ENCODE measurements at regions not wholly inside any gene's neighbourhood (a gene's known extent, or its start where the extent isn't known, plus 50 kb on each side); places are given as distances from the start of the nearest gene placed in this dataset.
"Not testable (repeated sequence)": the region's sequence is repeated elsewhere in the genome, so short reads cannot be mapped to it uniquely, and the experiment has no call there.

- DNase-seq, result no peak
Measured at GRCh38 chr7:45407730-45408408, 166.3 kb upstream of the ADCY1 start.

DNA sequence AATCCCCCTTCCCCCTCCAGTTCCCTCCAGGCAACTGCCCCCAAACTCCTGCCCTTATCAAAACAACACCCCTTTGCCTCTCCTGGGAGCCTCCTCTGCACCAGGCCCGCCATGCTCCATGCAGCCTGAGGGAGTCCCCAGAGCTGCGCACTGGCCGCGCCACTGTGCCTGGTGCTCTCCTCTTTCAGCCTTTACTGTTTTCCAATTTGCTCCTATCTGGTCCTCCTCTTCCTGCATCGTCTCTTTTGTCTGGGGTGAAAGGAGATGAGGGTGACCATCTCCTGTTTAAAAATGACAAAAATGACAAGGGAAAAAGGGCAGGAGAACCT lies 165.8 kb upstream of the ADCY1 start:
- no peak for DNase-seq

DNA sequence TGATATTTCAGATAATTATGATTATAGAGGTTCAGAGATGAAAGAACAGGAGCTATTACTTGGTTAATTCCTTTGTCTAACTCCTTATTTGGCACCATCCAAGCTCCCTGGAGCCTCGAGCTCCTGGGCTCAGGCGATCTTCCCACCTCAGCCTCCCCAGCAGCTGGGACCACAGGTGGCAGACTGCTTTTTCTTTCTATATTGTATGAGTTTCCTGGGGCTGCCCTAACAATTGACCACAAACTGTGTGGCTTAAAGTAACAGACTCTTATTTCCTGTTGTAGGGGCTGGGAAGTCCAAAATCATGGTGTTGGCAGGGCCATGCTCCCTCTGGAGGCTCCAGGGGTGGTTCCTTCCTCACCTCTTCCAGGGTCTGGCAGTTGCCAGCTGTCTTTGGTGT lies 163.3 kb upstream of the ADCY1 start:
- DNase-seq, result no peak

GRCh38 chr7:45413419-45413818 lies 160.7 kb upstream of the ADCY1 start:
- DNase-seq, result no peak

GRCh38 chr7:45414226-45414625 lies 159.9 kb upstream of the ADCY1 start:
- no peak for DNase-seq

- DNase-seq, result no peak
Measured at GRCh38 chr7:45415265-45415664, 158.9 kb upstream of the ADCY1 start.

DNA sequence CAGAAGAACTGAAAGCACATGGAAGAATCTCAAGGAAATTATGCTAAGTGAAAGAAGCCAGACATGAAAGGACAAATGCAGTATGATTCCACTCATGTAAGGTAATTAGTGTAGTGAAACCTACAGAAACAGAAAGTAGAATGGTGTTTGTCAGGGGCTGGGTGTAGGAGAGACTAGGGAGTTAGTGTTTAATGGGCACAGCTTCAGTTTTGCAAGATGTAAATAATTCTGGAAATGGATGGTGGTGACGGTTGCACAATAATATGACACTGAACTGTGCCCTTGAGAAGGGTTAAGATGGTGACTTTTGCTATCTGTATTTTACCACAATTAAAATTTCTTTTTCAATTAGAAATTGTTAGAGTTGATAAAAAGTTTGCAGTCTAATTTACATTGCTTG lies 157.3 kb upstream of the ADCY1 start:
- DNase-seq, result no peak

- no peak for DNase-seq
Measured at GRCh38 chr7:45417268-45417667, 156.9 kb upstream of the ADCY1 start.

- no peak for DNase-seq
Measured at GRCh38 chr7:45417735-45418134, 156.4 kb upstream of the ADCY1 start.

- no peak for DNase-seq
Measured at GRCh38 chr7:45420843-45421495, 153.2 kb upstream of the ADCY1 start.

- DNase-seq, result no peak
Measured at GRCh38 chr7:45421806-45422205, 152.4 kb upstream of the ADCY1 start.

- no peak for DNase-seq
Measured at GRCh38 chr7:45430397-45430796, 143.8 kb upstream of the ADCY1 start.

DNA sequence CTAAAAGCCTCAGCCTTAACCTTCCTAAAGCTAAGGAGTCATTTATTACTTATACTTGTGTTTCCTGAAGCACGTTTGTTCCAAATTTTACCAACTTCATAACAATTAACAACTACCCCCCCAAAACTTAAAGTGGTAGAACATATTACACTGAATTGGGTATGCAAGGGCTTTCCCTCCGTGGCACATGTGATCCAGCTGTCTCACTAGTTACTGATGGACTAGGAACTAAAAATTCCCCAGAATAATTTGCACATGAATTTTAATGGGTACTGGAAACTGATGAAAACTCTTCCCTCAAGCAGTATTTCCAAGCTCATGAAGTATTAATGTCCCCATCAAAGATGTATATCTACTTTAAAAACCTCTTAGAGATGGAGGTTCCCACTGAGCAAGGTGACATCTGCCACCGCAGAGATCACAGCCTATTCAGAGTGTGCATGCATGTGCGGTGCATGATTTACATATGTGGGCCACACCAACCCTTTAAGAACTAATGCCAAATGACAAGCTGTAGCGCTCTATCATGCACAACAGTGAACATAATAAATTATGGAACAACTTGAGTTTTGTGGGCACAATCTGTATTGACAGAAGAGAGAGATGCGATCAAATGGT lies 139.9 kb upstream of the ADCY1 start:
- no peak for DNase-seq

DNA sequence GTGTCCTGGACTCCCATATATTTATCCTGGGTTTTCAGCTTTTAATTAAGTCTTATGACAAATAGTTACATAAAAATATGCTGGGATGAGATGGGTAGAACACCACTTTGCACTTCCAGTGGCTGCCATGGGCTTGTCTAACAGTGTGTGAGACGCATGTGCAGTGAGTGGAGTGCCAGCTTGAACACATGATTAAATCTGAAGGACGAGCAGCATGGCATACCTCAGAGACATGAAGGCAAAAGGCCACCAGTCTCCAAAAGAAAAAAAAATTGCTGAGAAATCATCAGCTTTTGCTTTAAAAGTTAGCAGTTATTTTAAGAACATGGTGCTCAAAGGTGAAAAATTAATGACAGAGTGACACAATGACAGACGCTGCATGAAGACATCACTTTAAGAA lies 139.0 kb upstream of the ADCY1 start:
- no peak for DNase-seq

DNA sequence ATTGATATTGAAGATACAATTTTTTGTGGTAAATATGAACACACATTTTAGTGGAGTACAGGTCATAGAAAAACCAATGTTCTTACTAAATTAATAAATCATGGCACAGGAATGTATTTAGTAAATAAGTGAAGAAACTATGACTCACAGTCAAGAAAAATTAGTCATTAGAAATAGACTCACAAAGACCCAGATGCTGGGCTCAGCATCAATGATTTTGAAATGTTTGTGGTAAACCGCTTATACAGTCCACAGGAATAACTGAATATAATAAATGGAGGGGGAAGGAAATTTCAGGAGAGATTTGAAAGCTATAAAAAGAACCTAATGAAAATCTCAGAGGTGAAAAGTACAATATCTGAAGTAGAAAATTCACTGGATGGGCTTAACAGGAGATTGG lies 138.3 kb upstream of the ADCY1 start:
- no peak for DNase-seq

DNA sequence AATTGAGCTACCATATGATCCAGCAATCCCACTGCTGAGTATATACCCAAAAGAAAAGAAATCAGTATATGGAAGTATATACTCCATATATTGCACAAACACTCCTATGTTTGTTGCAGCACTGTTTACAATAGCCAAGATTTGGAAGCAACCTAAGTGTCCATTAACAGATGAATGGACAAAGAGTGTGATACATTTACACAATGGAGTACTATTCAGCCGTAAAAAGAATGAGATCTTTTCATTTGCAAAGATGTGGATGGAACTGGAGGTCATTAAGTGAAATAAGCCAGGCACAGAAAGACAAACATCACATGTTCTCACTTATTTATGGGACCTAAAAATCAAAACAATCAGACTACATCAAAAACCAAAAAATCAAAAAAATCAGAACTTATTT lies 133.4 kb upstream of the ADCY1 start:
- not testable (repeated sequence) for DNase-seq

DNA sequence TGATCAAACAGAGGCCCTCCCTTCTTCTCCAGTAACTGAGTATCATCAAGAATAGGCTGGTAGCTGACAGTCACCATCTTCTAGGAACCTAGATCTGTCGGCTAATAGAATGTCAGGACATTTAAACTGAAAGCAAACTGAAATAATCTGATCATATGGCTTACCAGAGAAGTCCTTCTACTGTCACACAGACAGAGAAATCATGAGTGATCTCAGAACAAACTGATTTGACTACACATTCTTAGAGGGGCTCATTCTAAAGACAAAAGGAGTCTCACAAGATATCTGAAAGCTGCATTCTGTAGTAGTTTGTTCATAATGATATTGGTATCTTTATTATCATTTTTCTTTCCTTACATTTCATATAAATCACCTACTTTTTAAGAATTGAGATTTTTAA lies 130.9 kb upstream of the ADCY1 start:
- no peak for DNase-seq

- no peak for DNase-seq
Measured at GRCh38 chr7:45446195-45446944, 127.8 kb upstream of the ADCY1 start.

DNA sequence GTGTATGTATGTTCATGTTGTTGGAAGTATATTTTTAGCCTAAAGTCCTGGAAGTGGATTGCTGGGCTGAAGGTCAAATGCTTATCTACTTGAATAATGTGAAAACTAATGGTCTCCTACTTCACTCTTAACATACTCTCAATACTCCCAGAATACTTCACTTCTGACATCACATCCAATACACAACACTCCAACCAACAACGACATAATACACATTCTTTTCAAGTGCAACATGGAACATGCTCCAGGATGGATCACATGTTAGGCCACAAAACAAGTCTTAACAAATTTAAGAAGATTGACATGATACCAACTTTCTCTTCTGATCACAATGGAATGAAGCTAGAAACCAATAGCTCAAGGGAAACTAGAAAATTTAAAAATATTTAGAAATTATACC lies 126.9 kb upstream of the ADCY1 start:
- no peak for DNase-seq

- DNase-seq, result no peak
Measured at GRCh38 chr7:45450571-45451204, 123.5 kb upstream of the ADCY1 start.

- DNase-seq, result no peak
Measured at GRCh38 chr7:45451342-45452035, 122.7 kb upstream of the ADCY1 start.

GRCh38 chr7:45454771-45455170 lies 119.4 kb upstream of the ADCY1 start:
- DNase-seq, result no peak

Data from renal pelvis (tissue), 1 donor.